RCC 7860 (cell line): ENCODE measurements at regions not wholly inside any gene's neighbourhood (a gene's known extent, or its start where the extent isn't known, plus 50 kb on each side); places are given as distances from the start of the nearest gene placed in this dataset.

Experiments used
- DNase-seq: peaks from one replicate; pipeline ENCODE4 v3.0.0-alpha.2; 2015; ENCODE audit warnings: low spot score
- FAIRE-seq: peaks from 2 replicates; lab custom pipeline; 2012; peaks lifted over from hg19 to GRCh38; lab: Jason Lieb, UNC

- DNase-seq, result no peak
- no peak for FAIRE-seq
Observed at GRCh38 chr6:51562198-51562597, 525.2 kb downstream of the PKHD1 start.
